NCI-H774 (cell line): ENCODE measurements at regions not wholly inside any gene's neighbourhood (a gene's known extent, or its start where the extent isn't known, plus 50 kb on each side); places are given as distances from the start of the nearest gene placed in this dataset.
"Not testable (repeated sequence)": the region's sequence is repeated elsewhere in the genome, so short reads cannot be mapped to it uniquely, and the experiment has no call there.

Source experiments
- DNase-seq: peaks from one replicate; lab custom pipeline; 2025; lab: John Stamatoyannopoulos, UW

- DNase-seq = no peak
Observed at GRCh38 chr6:11326116-11326515, 93.6 kb upstream of the NEDD9 start.

GRCh38 chr6:11324453-11325015 is 92.1 kb upstream of the NEDD9 start:
- no peak for DNase-seq

- no peak for DNase-seq
Observed at GRCh38 chr6:11323666-11324452, 91.4 kb upstream of the NEDD9 start.

- DNase-seq = no peak
Observed at GRCh38 chr6:11322252-11322885, 89.9 kb upstream of the NEDD9 start.

- DNase-seq = no peak
Observed at GRCh38 chr6:11320914-11321597, 88.6 kb upstream of the NEDD9 start.

- no peak for DNase-seq
Observed at GRCh38 chr6:11318835-11319813, 86.7 kb upstream of the NEDD9 start.

- DNase-seq = no peak
Observed at GRCh38 chr6:11317885-11318771, 85.7 kb upstream of the NEDD9 start.

GRCh38 chr6:11315743-11316437 is 83.4 kb upstream of the NEDD9 start:
- no peak for DNase-seq

GRCh38 chr6:11313207-11313606 is 80.7 kb upstream of the NEDD9 start:
- no peak for DNase-seq

GRCh38 chr6:11311970-11312369 is 79.5 kb upstream of the NEDD9 start:
- no peak for DNase-seq

- no peak for DNase-seq
Observed at GRCh38 chr6:11309947-11310665, 77.6 kb upstream of the NEDD9 start.

GRCh38 chr6:11307226-11307625 is 74.8 kb upstream of the NEDD9 start:
- DNase-seq = no peak

GRCh38 chr6:11304946-11305345 is 72.5 kb upstream of the NEDD9 start:
- no peak for DNase-seq

GRCh38 chr6:11299876-11300428 is 67.5 kb upstream of the NEDD9 start:
- not testable (repeated sequence) for DNase-seq

- not testable (repeated sequence) for DNase-seq
Observed at GRCh38 chr6:11299421-11299784, 66.9 kb upstream of the NEDD9 start.

- DNase-seq = no peak
Observed at GRCh38 chr6:11298651-11299420, 66.4 kb upstream of the NEDD9 start.

- no peak for DNase-seq
Observed at GRCh38 chr6:11297376-11297729, 64.9 kb upstream of the NEDD9 start.
